Hematopoietic multipotent progenitor cell treated with erythropoietin and hydrocortisone succinate and interleukin-3 and kit ligand, for 15 days (in vitro differentiated cells): ENCODE measurements at regions not wholly inside any gene's neighbourhood (a gene's known extent, or its start where the extent isn't known, plus 50 kb on each side); places are given as distances from the start of the nearest gene placed in this dataset.

Experiments
- DNase-seq: peaks from one replicate; pipeline ENCODE4 v3.0.0-alpha.2; 2015; ENCODE audit warnings: low spot score

DNA sequence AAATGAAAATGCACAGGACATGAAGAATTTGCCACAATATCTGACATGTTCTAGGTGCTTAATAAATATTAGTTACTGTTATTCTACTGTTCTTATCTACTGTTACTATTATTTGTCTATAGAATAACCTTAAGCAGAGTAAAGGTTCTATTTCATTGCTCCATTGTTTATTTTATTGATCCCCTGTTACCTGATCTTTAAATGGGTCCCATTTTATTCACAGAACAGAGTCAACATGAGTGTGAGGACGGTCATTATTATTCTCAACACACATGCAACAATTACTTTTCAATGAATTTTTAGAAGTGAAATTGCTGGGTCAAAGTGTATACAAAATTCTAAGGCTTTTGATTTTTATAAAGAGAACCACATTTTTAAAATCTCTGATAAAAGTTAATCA is 186.9 kb downstream of the AHR start:
- no peak for DNase-seq

DNA sequence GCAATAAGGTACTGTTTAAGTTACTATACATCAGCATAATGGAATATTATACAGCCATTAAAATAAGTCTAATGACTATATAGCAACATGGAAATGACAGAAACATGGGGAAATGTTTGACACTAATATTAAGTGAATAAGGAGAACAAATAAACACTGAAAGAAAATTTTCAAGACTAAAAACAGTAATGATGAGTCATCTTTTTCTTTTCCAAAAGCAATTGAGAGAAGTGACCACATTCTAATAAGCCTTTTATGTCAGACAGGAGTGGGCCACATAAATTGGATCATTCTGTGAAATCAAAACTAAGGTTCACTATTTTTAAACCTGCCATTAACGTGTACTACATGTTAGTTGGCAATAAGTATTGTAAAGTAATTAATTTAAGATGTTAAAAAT is 187.5 kb downstream of the AHR start:
- no peak for DNase-seq

DNA sequence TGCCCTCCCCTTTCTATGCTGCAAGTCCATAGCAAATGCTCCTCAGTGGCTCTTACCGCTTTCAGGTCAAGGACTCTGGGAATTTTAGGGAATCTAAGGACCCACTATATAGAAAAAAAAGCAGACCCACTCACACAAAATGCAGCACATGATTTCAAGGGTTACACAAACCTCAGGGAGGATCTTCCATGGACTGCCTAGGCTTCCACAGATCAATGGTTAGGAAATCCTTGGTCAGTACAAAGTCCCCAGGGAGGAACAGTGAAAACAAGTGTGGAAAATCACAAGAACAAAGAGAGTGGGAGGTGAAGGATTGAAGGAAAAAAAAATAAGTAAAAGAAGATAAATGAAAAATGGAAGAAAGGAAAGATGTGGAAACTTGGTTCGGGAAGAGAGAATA is 188.4 kb downstream of the AHR start:
- no peak for DNase-seq

DNA sequence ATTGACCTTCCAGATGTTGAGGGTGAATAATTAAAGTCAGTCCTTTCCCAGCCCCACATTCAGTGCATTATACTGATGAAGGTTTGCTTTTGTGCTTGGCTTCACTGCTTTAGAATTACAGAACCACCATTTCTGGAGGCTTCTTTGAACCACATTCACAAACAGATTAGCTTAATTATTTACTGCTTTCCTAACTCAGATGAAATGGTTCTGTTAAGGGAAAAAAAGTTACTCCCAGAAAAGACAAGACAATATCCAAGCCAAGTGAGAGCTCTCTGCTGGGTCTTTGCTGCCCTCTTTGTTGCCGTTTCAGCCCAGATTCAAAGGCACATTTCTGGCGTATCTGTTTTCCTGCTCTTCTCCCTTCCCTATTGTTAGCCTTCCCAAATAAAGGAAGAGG is 188.9 kb downstream of the AHR start:
- no peak for DNase-seq

GRCh38 chr7:17488829-17489228 is 190.4 kb downstream of the AHR start:
- DNase-seq, result no peak

DNA sequence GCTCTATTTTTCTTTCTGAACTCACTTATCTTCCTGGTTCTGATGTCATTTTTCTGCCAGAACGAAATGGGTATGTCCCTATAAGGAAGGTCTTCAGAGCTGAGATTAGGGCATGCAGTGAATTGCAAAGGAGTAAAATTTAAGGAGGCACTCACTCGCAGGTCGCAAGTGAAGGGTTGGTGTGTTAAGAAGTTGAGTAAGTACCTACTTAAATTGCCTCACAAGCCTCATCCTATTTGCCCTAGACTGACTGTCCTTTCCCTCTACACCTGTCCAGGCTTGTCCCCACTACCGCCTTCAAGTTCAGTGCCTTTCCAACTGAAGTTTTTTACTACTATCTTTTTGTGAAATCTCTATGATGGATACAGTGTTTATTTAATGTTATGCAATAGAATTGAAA is 191.5 kb downstream of the AHR start:
- DNase-seq, result no peak

GRCh38 chr7:17490825-17491224 is 192.4 kb downstream of the AHR start:
- no peak for DNase-seq

- no peak for DNase-seq
Measured at GRCh38 chr7:17492437-17492836, 194.0 kb downstream of the AHR start.

- no peak for DNase-seq
Measured at GRCh38 chr7:17493446-17493845, 195.0 kb downstream of the AHR start.

DNA sequence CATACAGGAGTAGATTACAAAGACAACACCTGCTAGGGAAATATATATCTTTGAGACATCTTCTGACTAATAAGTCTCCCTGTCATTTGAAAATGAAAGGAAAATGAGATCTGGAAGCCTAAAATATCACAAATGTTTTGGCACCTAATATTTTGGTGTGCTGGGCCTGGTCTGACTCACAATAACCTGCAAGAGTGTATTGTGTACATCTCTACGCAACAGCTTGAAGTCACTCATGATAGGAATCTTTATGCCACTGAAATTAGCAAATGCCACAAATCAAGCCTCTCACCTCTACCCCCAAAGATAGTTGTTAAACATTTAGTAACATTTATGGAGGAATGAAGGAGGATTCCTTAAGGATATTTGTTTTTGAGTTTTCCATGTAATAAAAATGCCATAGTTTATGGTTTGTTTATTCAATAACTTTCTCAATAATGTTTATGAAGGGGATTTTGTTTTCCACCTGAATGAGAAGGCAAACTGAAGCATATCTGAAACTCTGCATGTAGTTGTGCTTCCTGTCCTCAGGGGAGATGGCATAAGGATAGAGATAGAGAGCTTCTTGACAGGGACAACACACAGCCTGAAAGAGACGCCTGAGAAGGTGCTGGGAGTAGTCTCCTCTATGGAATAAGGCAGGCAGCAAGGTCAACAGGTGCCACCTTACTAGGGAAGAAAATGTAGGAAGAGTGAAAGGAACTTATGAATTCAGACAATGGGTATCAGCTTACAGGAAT is 197.4 kb downstream of the AHR start:
- DNase-seq, result no peak

DNA sequence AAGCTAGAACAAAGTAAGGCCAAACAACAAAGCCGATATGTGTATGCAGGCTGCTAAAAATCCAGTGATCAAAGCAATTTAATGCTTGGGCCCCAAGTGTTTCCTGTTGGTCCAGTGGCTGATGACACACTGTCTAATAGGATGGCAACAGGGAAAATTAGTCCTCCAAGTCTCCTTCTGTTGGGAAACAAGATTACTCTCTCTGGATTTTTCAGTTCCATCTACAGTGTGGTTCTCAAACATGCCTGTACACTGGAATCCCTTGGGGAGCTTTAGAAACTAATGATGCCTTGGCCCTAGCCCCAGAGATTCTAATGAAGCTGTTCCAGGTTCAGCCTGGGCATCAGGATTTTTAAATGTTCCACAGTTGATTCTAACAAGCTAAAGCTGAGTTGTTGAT is 198.7 kb downstream of the AHR start:
- DNase-seq, result no peak

GRCh38 chr7:17497549-17498167 is 199.2 kb downstream of the AHR start:
- no peak for DNase-seq

DNA sequence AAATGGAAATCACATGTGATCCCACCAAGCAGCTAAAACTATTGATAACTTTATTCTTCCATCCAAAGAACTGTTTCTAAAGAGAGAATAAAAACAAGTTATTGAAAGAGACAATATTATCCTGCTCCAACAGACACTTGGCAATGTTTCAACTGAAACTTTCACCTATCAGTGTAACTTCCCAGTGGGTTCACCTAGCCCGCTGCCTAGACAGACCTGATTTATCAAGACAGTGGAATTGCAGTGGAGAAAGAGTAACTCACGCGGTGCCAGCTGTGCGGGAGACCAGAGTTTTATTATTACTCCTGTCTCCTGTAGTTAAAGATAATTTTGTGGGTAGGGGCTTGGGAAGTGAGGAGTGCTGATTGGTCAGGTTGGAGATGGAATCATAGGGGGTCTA is 199.8 kb downstream of the AHR start:
- DNase-seq, result no peak

- DNase-seq, result no peak
Measured at GRCh38 chr7:17500736-17501135, 202.3 kb downstream of the AHR start.

DNA sequence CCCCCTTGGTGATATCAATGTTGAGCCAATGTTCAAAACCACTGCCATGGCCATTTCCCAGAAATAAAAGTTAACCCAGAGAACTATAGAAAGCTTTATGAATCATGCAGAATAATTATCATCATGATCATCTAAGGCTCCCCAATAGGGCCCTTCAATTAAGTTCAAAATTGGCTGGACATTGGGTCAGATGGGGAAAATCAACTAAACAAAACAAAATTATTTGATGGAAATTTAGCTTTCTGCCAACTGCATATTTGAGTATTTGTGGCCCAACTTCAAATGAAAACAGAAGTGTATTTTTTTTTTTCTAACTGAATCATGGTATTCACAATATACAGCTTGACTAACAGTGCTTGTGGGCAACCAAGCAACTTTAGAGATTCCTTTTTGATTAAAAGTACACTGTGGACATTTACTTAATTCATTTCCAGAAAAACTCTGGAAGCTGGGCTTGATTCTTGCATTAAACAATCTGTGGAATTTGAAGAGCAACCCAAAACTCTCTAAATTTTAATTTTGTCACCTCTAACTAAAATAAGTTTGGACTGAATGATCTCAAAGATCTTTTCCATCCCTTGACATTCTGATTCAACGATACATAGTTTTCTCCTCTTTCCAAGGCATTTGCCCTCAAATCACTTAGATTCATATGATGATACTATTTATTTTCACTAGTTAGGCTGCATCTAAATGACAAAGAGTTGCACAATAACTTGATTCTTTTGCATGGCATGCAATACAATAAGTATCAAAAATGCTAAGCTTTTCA is 203.2 kb downstream of the AHR start:
- DNase-seq, result no peak

GRCh38 chr7:17502213-17503060 is 204.0 kb downstream of the AHR start:
- DNase-seq, result no peak

DNA sequence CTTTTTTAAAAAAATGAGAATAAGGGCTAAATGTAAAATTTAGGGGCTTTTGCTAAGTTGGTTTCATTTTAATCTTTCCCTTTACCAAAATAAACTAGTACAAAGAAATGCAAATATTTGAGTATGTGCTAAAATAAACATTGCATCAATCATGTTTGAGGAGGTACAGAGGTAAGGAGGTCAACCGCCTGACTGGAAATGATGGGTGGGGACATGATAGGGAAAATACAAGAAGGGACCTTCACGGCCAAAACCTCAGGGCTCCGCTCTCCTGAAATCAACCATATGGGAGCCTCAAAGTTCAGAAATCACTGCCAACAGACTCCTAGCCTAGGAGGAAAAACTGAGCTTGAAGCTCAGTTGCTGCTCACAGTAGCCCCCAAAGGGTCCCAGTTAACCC is 207.6 kb downstream of the AHR start:
- DNase-seq, result no peak

- DNase-seq, result no peak
Measured at GRCh38 chr7:17506596-17506995, 208.1 kb downstream of the AHR start.

GRCh38 chr7:17507717-17508116 is 209.3 kb downstream of the AHR start:
- DNase-seq, result no peak

DNA sequence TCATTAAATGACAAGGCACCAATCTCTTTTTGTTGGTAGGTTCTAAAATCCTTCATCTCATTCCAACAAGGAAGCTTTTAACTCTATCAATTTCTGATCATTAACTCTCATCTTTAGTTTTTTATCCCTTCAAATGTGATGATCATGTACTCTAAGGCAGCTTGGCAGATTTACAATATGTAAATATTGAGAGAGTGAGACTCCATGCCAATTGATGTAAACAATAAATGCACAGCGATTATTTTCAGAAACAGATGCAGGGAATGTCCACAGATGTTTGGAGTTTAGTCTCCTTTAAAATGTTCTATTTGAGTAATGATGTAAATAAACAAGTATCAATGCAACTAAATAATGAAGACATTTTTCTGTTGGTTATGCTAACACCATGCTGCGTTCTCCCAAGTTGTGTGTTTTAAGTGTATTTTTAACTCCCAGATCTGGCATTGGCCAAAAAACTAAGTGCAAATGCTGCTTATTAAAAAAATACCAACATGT is 213.8 kb downstream of the AHR start:
- no peak for DNase-seq

- no peak for DNase-seq
Measured at GRCh38 chr7:17516771-17517170, 218.3 kb downstream of the AHR start.

DNA sequence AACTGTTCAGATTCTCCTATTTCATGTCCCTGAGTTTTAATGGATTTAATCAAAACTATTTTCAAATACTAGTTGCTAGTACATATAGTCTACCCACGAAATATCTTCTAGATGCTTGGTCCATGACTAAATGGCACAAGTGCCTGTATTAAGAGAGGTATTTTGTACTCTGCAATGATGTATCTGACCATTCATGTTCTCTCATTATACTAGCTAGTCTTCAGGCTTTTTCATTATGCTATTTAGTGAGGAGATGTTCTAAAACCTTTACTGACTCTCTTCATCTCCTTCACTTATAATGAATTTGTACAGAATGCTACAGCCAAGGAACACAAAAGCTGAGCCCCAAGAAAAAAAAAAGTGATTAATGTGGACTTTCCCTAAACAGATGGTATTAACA is 222.5 kb downstream of the AHR start:
- no peak for DNase-seq
